K562 (cell line): ENCODE measurements at regions not wholly inside any gene's neighbourhood (a gene's known extent, or its start where the extent isn't known, plus 50 kb on each side); places are given as distances from the start of the nearest gene placed in this dataset.
A peak's percentile ranks its signal among the peaks of the same experiment; 100 is the strongest.

Source experiments
- ATAC-seq: fragments of 200-7000 bp; cut with Tn5 transposase; 3 replicates; pipeline ENCODE4 v1.9.1; 2020; ENCODE audit warnings: moderate library complexity
- BruUV-seq: library from RNA; stranded (reverse); fragments of 400-500 nt; replicated peaks from 2 replicates; lab custom pipeline; 2021; lab: Mats Ljungman, UMichigan
- CTCF ChIA-PET: fragments of 300-600 bp; formaldehyde crosslinking; extraction: SDS; loops from one replicate; lab custom pipeline; 2021; ENCODE audit warnings: low intra/inter-chr PET ratio; lab: Yijun Ruan, JAX
- POLR2A ChIA-PET: fragments of 300-600, 350-650 bp; sonication (Branson Sonifier 250); formaldehyde crosslinking; extraction: SDS; loops from one replicate; lab custom pipeline; 2021; ENCODE audit warnings: antibody characterized with exemption, inconsistent platforms; lab: Yijun Ruan, JAX
- DNase-seq, 4 experiments: peaks; one replicate each; pipeline versions ENCODE4 v3.0.0 to v3.0.0-alpha.2; 2011 to 2018; ENCODE audit warnings: low spot score in 3 of 4, mixed read lengths in 3 of 4; ENCODE audit errors: extremely low read depth in 1 of 4
- FAIRE-seq: peaks from 2 replicates; lab custom pipeline; 2011; peaks lifted over from hg19 to GRCh38; lab: Jason Lieb, UNC
- H2AFZ ChIP-seq: 2 replicates; pipeline ENCODE4 v1.6.0; 2011; ENCODE audit warnings: low read depth, low read length, control low read depth, inconsistent platforms
- H3K27ac ChIP-seq: fragments of 200-600 bp; 3 replicates; pipeline ENCODE4 v1.8.0; 2011; ENCODE audit warnings: low read depth, mild to moderate bottlenecking, control low read depth, inconsistent platforms, low read length, moderate library complexity, mixed read lengths; ENCODE audit errors: extremely low read depth
- H3K27me3 ChIP-seq, 2 experiments: fragments of 300-600 bp in 1 of 2; 2 replicates in 1 of 2; 3 replicates in 1 of 2; pipeline versions ENCODE4 v1.6.0 to v1.8.0; 2011; ENCODE audit warnings: inconsistent platforms in 2 of 2, low read length in 2 of 2, mild to moderate bottlenecking in 1 of 2, mixed read lengths in 1 of 2, moderate library complexity in 1 of 2; ENCODE audit not compliant: control insufficient read depth in 2 of 2, insufficient read depth in 2 of 2
- H3K36me3 ChIP-seq: fragments of 300-600 bp; 3 replicates; pipeline ENCODE4 v1.8.0; 2011; ENCODE audit warnings: mild to moderate bottlenecking, low read length, inconsistent platforms; ENCODE audit not compliant: control insufficient read depth, insufficient read depth
- H3K4me1 ChIP-seq, 2 experiments: fragments of 200-600 bp in 1 of 2; replicated peaks in 1 of 2; 2 replicates in 1 of 2; 3 replicates in 1 of 2; pipeline versions ENCODE4 v1.5.1 to v1.8.0; 2011; ENCODE audit warnings: inconsistent platforms in 2 of 2, low read length in 2 of 2, mild to moderate bottlenecking in 1 of 2, mixed read lengths in 1 of 2, moderate library complexity in 1 of 2; ENCODE audit not compliant: control insufficient read depth in 2 of 2, insufficient read depth in 2 of 2
- H3K4me2 ChIP-seq: 2 replicates; pipeline ENCODE4 v1.6.1; 2011; ENCODE audit warnings: low read length, control low read depth, inconsistent platforms, mixed read lengths; ENCODE audit not compliant: insufficient read depth
- H3K4me3 ChIP-seq: fragments of 200-600 bp; sonication (generic), shearing (Covaris generic); 2 replicates; pipeline ENCODE4 v1.5.1; 2016; ENCODE audit warnings: control low read depth, inconsistent platforms
- H3K79me2 ChIP-seq: fragments of 200-600 bp; 3 replicates; pipeline ENCODE4 v1.8.0; 2011; ENCODE audit warnings: low read length, inconsistent platforms; ENCODE audit not compliant: control insufficient read depth, insufficient read depth
- H3K9ac ChIP-seq, 2 experiments: 2 replicates each; pipeline versions ENCODE4 v1.6.0 to v1.6.1; 2011; ENCODE audit warnings: low read depth in 2 of 2, low read length in 2 of 2, control low read depth in 1 of 2, inconsistent platforms in 1 of 2, mild to moderate bottlenecking in 1 of 2, mixed read lengths in 1 of 2; ENCODE audit not compliant: insufficient read depth in 1 of 2
- H3K9me1 ChIP-seq: one replicate; pipeline ENCODE4 v1.6.0; 2011; ENCODE audit warnings: inconsistent platforms, mild to moderate bottlenecking, low read length, moderate library complexity; ENCODE audit not compliant: control insufficient read depth, insufficient read depth
- H3K9me3 ChIP-seq: replicated peaks from 2 replicates; pipeline ENCODE4 v1.5.1; 2011; ENCODE audit warnings: low read depth, low read length, inconsistent platforms; ENCODE audit not compliant: control insufficient read depth, insufficient read depth
- H4K20me1 ChIP-seq: replicated peaks from 2 replicates; pipeline ENCODE4 v1.6.1; 2011; ENCODE audit warnings: low read length, inconsistent platforms, mixed read lengths; ENCODE audit not compliant: control insufficient read depth, insufficient read depth
- BHLHE40 ChIP-seq: IDR thresholded peaks from 2 replicates; pipeline ENCODE4 v1.6.1; 2011; ENCODE audit warnings: low read length, improper control_type of control experiment
- EGR1 ChIP-seq: fragments of 450-650 bp; conservative IDR thresholded peaks from 2 replicates; pipeline ENCODE4 v1.6.1; 2017; ENCODE audit warnings: mild to moderate bottlenecking
- NCOR1 ChIP-seq: fragments of 450-650 bp; IDR thresholded peaks from 2 replicates; pipeline ENCODE4 v1.6.1; 2016; ENCODE audit warnings: mild to moderate bottlenecking, moderate library complexity
- RAD21 ChIP-seq, 2 experiments: fragments of 250-450 bp in 1 of 2; fragments of 450-650 bp in 1 of 2; sonication (Bioruptor Pico) in 1 of 2; formaldehyde crosslinking in 1 of 2; IDR thresholded peaks in 1 of 2; conservative IDR thresholded peaks in 1 of 2; 2 replicates each; pipeline versions ENCODE4 v1.4.0 to v1.8.0; 2020 to 2022; ENCODE audit warnings: mild to moderate bottlenecking in 2 of 2, moderate library complexity in 1 of 2
- SIN3B ChIP-seq: fragments of 450-650 bp; IDR thresholded peaks from 2 replicates; pipeline ENCODE4 v1.6.1; 2017; ENCODE audit warnings: low read depth, mild to moderate bottlenecking, moderate library complexity
- THRAP3 ChIP-seq: fragments of 450-650 bp; IDR thresholded peaks from 2 replicates; pipeline ENCODE4 v1.6.1; 2016; ENCODE audit warnings: mild to moderate bottlenecking, inconsistent platforms, borderline replicate concordance
- ZFX ChIP-seq: sonication (generic); formaldehyde crosslinking; IDR thresholded peaks from 2 replicates; pipeline ENCODE4 v1.8.0; 2022; ENCODE audit warnings: mild to moderate bottlenecking, missing genetic modification reagents, moderate library complexity
- WGBS: fragments of 100-300 bp; shearing (Covaris generic); methylation state at CpG from one replicate; pipeline ENCODE4 v1.1.6; 2016; ENCODE audit warnings: low coverage, mixed read lengths; ENCODE audit not compliant: insufficient coverage; ENCODE audit errors: missing lambda C conversion rate; 5-methylcytosine and 5-hydroxymethylcytosine counted together
- in situ Hi-C: fragments of 300-500 bp; cut with MboI; formaldehyde crosslinking; loops from 4 replicates; pipeline ENCODE4 v1.15.0; 2018; ENCODE audit warnings: inconsistent platforms, mixed read lengths
- intact Hi-C: fragments of 100-400 bp; cut with micrococcal nuclease; formaldehyde crosslinking; loops from 2 replicates; pipeline ENCODE4 v1.14.2; 2022
- TF ChIP-seq, protein P1 (sequence below), 2 experiments: fragments of 450-650 bp in 1 of 2; sonication (generic) in 1 of 2; formaldehyde crosslinking in 1 of 2; IDR thresholded peaks in 1 of 2; conservative IDR thresholded peaks in 1 of 2; 2 replicates each; pipeline versions ENCODE4 v1.6.1 to v1.8.1; 2016 to 2023; ENCODE audit warnings: mild to moderate bottlenecking in 2 of 2, moderate library complexity in 2 of 2, inconsistent platforms in 1 of 2, missing genetic modification reagents in 1 of 2
- TF ChIP-seq, protein P2 (sequence below), 3 experiments: IDR thresholded peaks in 2 of 3; conservative IDR thresholded peaks in 1 of 3; 2 replicates each; pipeline ENCODE4 v1.5.1; 2011 to 2012; ENCODE audit warnings: low read length in 3 of 3, mild to moderate bottlenecking in 3 of 3, control low read depth in 2 of 3, improper control_type of control experiment in 1 of 3, inconsistent platforms in 1 of 3, low read depth in 1 of 3, mixed read lengths in 1 of 3, moderate library complexity in 1 of 3; ENCODE audit not compliant: insufficient read depth in 2 of 3

DNA sequence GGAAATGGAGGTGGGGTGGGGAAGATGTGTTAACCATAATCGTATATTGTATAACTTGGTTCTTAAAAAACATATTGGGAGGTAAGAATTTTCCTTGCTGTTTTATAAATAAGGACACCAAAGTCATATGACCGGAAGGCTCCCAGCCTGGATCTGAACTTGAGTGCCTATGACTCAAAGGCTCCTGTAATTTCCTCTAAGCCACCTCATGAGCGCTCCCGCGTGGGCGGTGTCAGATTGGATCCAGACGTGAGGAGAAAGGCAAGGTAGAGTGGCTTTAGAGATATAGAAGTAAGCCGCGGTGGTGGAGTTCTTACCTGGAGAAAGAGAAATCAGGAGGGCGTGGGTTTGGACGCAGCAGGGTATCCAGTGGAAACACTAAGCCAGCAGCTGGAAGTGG, 196.2 kb upstream of the NLRP1 start:
- Histone ChIP-seq H3K4me1 (no peaks in the 10 kb centered on the region), H3K36me3 (no peaks in the 10 kb centered on the region), H3K27me3 (no peaks in the 10 kb centered on the region), H3K9me1 (no peaks in the 10 kb centered on the region), H3K9ac (no peak overlapping the region), H3K4me2 (no peak overlapping the region), H3K4me3 (no peak overlapping the region), H3K79me2 (no peaks in the 10 kb centered on the region), H3K9me3 (no peaks in the 10 kb centered on the region), H2AFZ (no peak overlapping the region), H3K27ac (no peak overlapping the region), H4K20me1 (no peaks in the 10 kb centered on the region)
- FAIRE-seq, result no peak
- 0% methylated on average over 11 of the region's 11 CpGs for WGBS
- ChIA-PET CTCF (no interaction called here), POLR2A (no interaction called here)
- in situ Hi-C loops (no loop called here), intact Hi-C loops (no loop called here)
- no peak for TF ChIP-seq BHLHE40
- peak; percentile 63 for TF ChIP-seq EGR1
- 0 out of 4 replicates have a peak, but pooled peaks of 1 of the 2 experiments have one; percentile 11 for TF ChIP-seq RAD21 (CRISPR knock-in tag; conservative IDR thresholded peaks at IDR 0.05 in 1 of 2, IDR thresholded peaks at IDR 0.05 in 1 of 2)
- no peak for TF ChIP-seq NCOR1
- TF ChIP-seq ZFX (CRISPR knock-in tag), result no peak
- TF ChIP-seq THRAP3, result no peak
- TF ChIP-seq SIN3B, result no peak
- TF ChIP-seq, protein P1, sequence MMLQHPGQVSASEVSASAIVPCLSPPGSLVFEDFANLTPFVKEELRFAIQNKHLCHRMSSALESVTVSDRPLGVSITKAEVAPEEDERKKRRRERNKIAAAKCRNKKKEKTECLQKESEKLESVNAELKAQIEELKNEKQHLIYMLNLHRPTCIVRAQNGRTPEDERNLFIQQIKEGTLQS (IDR thresholded peaks at IDR 0.05), result 0 out of 2 replicates have a peak, but pooled peaks have one; percentile 13
- TF ChIP-seq, protein P1 (CRISPR knock-in tag; conservative IDR thresholded peaks at IDR 0.05), result no peak
- TF ChIP-seq, protein P2, sequence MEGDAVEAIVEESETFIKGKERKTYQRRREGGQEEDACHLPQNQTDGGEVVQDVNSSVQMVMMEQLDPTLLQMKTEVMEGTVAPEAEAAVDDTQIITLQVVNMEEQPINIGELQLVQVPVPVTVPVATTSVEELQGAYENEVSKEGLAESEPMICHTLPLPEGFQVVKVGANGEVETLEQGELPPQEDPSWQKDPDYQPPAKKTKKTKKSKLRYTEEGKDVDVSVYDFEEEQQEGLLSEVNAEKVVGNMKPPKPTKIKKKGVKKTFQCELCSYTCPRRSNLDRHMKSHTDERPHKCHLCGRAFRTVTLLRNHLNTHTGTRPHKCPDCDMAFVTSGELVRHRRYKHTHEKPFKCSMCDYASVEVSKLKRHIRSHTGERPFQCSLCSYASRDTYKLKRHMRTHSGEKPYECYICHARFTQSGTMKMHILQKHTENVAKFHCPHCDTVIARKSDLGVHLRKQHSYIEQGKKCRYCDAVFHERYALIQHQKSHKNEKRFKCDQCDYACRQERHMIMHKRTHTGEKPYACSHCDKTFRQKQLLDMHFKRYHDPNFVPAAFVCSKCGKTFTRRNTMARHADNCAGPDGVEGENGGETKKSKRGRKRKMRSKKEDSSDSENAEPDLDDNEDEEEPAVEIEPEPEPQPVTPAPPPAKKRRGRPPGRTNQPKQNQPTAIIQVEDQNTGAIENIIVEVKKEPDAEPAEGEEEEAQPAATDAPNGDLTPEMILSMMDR (IDR thresholded peaks at IDR 0.05 in 2 of 3, conservative IDR thresholded peaks at IDR 0.05 in 1 of 3; ENCODE audit: insufficient read depth in 2 of 3, low read depth in 1 of 3, low read length in 3 of 3), result peak in 2 of 3 experiments; percentile 16; a peak in 2 of 6 replicates
- 0 out of 3 replicates have a peak, but pooled peaks have one; percentile 50 for ATAC-seq
- peak; percentile 7 to 23 (median 9) for DNase-seq
- no TSS peak for BruUV-seq
